Stomach (tissue), 8 donors: ENCODE measurements at regions not wholly inside any gene's neighbourhood (a gene's known extent, or its start where the extent isn't known, plus 50 kb on each side); places are given as distances from the start of the nearest gene placed in this dataset.

ENCODE experiments used
- DNase-seq, 2 donors: peaks; one replicate each; pipeline versions ENCODE4 v3.0.0 to v3.0.0-alpha.2; 2013 to 2019
- H3K27ac ChIP-seq, 5 donors: fragments of 200-600 bp in 4 of 5; sonication (generic) in 4 of 5; one replicate each; pipeline ENCODE4 v1.5.1; 2013 to 2019; ENCODE audit warnings: mild to moderate bottlenecking in 1 of 5, moderate library complexity in 1 of 5
- H3K27me3 ChIP-seq, 3 donors: fragments of 200-600 bp; sonication (generic); one replicate each; pipeline ENCODE4 v1.5.1; 2017 to 2019; ENCODE audit warnings: mixed run types in 1 of 3
- H3K36me3 ChIP-seq, 4 donors: fragments of 200-600 bp; sonication (generic); 1 replicate in 3 of 4; 2 replicates in 1 of 4; pipeline ENCODE4 v1.5.1; 2016 to 2019
- H3K4me1 ChIP-seq, 4 donors: fragments of 200-600 bp; sonication (generic); one replicate each; pipeline ENCODE4 v1.5.1; 2016 to 2019
- H3K4me3 ChIP-seq, 4 donors: fragments of 200-600 bp; sonication (generic) in 3 of 4; one replicate each; pipeline ENCODE4 v1.5.1; 2016 to 2019; ENCODE audit warnings: mild to moderate bottlenecking in 1 of 4
- H3K9me3 ChIP-seq, 4 donors: fragments of 200-600 bp; sonication (generic); one replicate each; pipeline ENCODE4 v1.5.1; 2016 to 2019
- EP300 ChIP-seq: sonication (generic); formaldehyde crosslinking; IDR thresholded peaks from one replicate; pipeline ENCODE4 v1.6.1; 2017; ENCODE audit warnings: antibody characterized with exemption
- POLR2A ChIP-seq, 4 donors: fragments of 450-650 bp; IDR thresholded peaks; one replicate each; pipeline ENCODE4 v1.6.1; 2016; ENCODE audit warnings: antibody characterized with exemption in 4 of 4, control low read depth in 2 of 4, mild to moderate bottlenecking in 1 of 4, moderate library complexity in 1 of 4
- POLR2AphosphoS5 ChIP-seq, 3 donors: sonication (generic); formaldehyde crosslinking; IDR thresholded peaks; one replicate each; pipeline ENCODE4 v1.6.1; 2016; ENCODE audit warnings: antibody characterized with exemption in 3 of 3
- WGBS, 5 donors: extraction: QIAGEN DNeasy Blood & Tissue Kit in 3 of 5; methylation state at CpG; one replicate each; pipeline versions ENCODE4 v1.1.5 to v1.1.7; 2013 to 2018; 5-methylcytosine and 5-hydroxymethylcytosine counted together
- intact Hi-C: fragments of 100-400 bp; cut with DNase I; formaldehyde crosslinking; loops from one replicate; pipeline ENCODE4 v1.15.1; 2023; ENCODE audit warnings: low total_unique reads
- TF ChIP-seq, protein P1 (sequence below), 7 experiments: fragments of 450-650 bp in 4 of 7; fragments of 200-600 bp in 3 of 7; sonication (generic) in 3 of 7; IDR thresholded peaks; one replicate each; pipeline ENCODE4 v1.5.1; 2016 to 2019; ENCODE audit warnings: antibody characterized with exemption in 7 of 7, control low read depth in 2 of 7, mild to moderate bottlenecking in 1 of 7
- donor health status: healthy with polysubstance abuse.
- donor health status: Bipolar disorder and iron deficiency.
- donor health status: healthy.

DNA sequence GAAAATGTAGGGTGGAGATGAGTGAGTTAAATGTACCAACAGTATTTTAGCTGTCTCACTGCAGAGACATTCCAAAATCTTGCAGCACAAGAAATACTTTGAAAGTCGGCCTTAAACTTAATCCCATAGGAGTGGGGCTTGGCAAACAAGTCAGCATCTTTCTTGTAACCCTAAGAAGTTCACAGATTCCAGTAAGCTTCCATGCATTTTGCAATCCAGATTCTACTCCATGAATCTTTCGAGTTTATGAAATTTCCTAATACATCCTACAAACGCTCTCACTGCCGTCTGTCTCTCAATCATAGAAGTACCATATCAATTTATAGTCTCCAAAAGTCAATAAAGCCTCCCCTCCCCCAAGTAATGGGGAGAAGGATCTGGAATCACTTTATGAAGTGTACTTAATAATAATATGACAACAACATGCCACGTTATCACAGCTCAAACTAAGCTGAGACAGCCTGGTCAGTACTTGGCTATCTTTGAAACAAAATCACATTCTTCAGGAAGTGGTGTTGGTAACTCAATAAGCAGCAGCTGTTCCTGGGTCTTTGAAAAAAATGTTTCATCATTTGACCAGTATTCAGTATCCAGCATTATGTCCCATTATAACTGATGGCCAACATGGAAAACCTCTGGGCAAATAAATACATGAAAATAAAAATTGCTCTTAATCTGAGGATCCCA is 317.4 kb upstream of the RUNX1 start:
- H3K9me3 ChIP-seq = no peaks in the 10 kb centered on the region
- intact Hi-C loops = no loop called here
- peak in 1 of 3 donors; percentile 63 for TF ChIP-seq POLR2AphosphoS5 (IDR thresholded peaks at IDR 0.05)
- TF ChIP-seq EP300 = no peak
- 61 to 74% (median 69%) methylated on average over 5 of the region's 5 CpGs for WGBS, 5 donors
- peaks cover 0 to 3% (median 0%) of the 10 kb centered on the region in 4 donors for H3K4me1 ChIP-seq
- H3K36me3 ChIP-seq = no peaks in the 10 kb centered on the region
- H3K27ac ChIP-seq = peak overlapping the region in 4 of 5 donors; percentile 27 to 59 (median 37)
- H3K27me3 ChIP-seq = no peaks in the 10 kb centered on the region
- no peak overlapping the region for H3K4me3 ChIP-seq
- DNase-seq = peak in 1 of 2 donors; percentile 72

GRCh38 chr21:35363458-35363857 is 314.4 kb upstream of the RUNX1 start:
- H3K4me1 ChIP-seq = peaks cover 0 to 9% (median 0%) of the 10 kb centered on the region in 4 donors
- no peaks in the 10 kb centered on the region for H3K9me3 ChIP-seq
- H3K4me3 ChIP-seq = no peak overlapping the region
- H3K27me3 ChIP-seq = no peaks in the 10 kb centered on the region
- no peaks in the 10 kb centered on the region for H3K36me3 ChIP-seq
- no peak for DNase-seq
- intact Hi-C loops = no loop called here
- no peak for TF ChIP-seq EP300
- TF ChIP-seq POLR2A (IDR thresholded peaks at IDR 0.05) = no peak
- no peak for TF ChIP-seq POLR2AphosphoS5 (IDR thresholded peaks at IDR 0.05)
- TF ChIP-seq, protein P1, sequence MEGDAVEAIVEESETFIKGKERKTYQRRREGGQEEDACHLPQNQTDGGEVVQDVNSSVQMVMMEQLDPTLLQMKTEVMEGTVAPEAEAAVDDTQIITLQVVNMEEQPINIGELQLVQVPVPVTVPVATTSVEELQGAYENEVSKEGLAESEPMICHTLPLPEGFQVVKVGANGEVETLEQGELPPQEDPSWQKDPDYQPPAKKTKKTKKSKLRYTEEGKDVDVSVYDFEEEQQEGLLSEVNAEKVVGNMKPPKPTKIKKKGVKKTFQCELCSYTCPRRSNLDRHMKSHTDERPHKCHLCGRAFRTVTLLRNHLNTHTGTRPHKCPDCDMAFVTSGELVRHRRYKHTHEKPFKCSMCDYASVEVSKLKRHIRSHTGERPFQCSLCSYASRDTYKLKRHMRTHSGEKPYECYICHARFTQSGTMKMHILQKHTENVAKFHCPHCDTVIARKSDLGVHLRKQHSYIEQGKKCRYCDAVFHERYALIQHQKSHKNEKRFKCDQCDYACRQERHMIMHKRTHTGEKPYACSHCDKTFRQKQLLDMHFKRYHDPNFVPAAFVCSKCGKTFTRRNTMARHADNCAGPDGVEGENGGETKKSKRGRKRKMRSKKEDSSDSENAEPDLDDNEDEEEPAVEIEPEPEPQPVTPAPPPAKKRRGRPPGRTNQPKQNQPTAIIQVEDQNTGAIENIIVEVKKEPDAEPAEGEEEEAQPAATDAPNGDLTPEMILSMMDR (IDR thresholded peaks at IDR 0.05) = no peak
- no peak overlapping the region for H3K27ac ChIP-seq
- 90 to 95% (median 93%) methylated on average over 6 of the region's 6 CpGs for WGBS, 5 donors

DNA sequence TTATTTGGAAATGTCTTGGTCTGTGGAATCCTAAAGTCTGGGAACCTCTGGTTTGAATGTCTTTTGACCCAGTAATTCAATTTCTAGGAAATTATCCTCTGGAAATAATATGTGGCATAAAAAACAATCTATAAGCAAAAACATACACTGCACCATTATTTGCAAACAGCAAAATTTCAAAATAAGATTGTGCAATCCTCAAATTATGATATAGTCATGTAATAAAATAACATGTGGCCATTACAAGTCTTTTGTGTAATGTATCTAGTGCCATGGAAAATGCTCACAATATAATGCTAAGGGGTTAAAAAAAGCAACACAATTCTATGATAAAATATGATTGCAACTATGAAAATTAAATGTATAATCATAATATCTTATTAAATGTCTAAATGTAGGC is 312.9 kb upstream of the RUNX1 start:
- intact Hi-C loops = no loop called here
- TF ChIP-seq POLR2AphosphoS5 (IDR thresholded peaks at IDR 0.05) (no peak), EP300 (no peak), POLR2A (IDR thresholded peaks at IDR 0.05) (no peak)
- TF ChIP-seq, protein P1 (IDR thresholded peaks at IDR 0.05) = no peak

GRCh38 chr21:35360870-35361570 is 311.9 kb upstream of the RUNX1 start:
- Histone ChIP-seq H3K4me1 (peaks cover 0 to 9% (median 0%) of the 10 kb centered on the region in 4 donors), H3K27me3 (no peaks in the 10 kb centered on the region), H3K4me3 (no peak overlapping the region), H3K9me3 (no peaks in the 10 kb centered on the region), H3K36me3 (no peaks in the 10 kb centered on the region), H3K27ac (no peak overlapping the region)
- intact Hi-C loops = no loop called here
- WGBS, 5 donors = 81 to 88% (median 86%) methylated on average over 6 of the region's 6 CpGs
- no peak for DNase-seq
- no peak for TF ChIP-seq POLR2AphosphoS5 (IDR thresholded peaks at IDR 0.05)
- TF ChIP-seq, protein P1 (IDR thresholded peaks at IDR 0.05) = no peak
- no peak for TF ChIP-seq EP300
- no peak for TF ChIP-seq POLR2A (IDR thresholded peaks at IDR 0.05)

More for the DNA sequence above, 312.9 kb upstream of the RUNX1 start:
- no peak for DNase-seq
- Histone ChIP-seq H3K27me3 (no peaks in the 10 kb centered on the region), H3K4me1 (peaks cover 0 to 9% (median 0%) of the 10 kb centered on the region in 4 donors), H3K36me3 (no peaks in the 10 kb centered on the region), H3K27ac (no peak overlapping the region), H3K4me3 (no peak overlapping the region), H3K9me3 (no peaks in the 10 kb centered on the region)
